Esophagus squamous epithelium (tissue), 5 donors: ENCODE measurements at regions not wholly inside any gene's neighbourhood (a gene's known extent, or its start where the extent isn't known, plus 50 kb on each side); places are given as distances from the start of the nearest gene placed in this dataset.

Experiments used
- DNase-seq: peaks from one replicate; lab custom pipeline; 2025; lab: John Stamatoyannopoulos, UW
- H3K27ac ChIP-seq, 4 donors: fragments of 200-600 bp; sonication (generic); one replicate each; pipeline ENCODE4 v1.5.1; 2016 to 2019; ENCODE audit warnings: mild to moderate bottlenecking in 1 of 4
- H3K27me3 ChIP-seq, 4 donors: fragments of 200-600 bp; sonication (generic); 1 replicate in 3 of 4; 2 replicates in 1 of 4; pipeline versions ENCODE4 v1.5.1 to v1.6.0; 2017 to 2021; ENCODE audit warnings: antibody characterized with exemption in 1 of 4
- H3K36me3 ChIP-seq, 3 donors: fragments of 200-600 bp; sonication (generic); one replicate each; pipeline ENCODE4 v1.5.1; 2016 to 2019
- H3K4me1 ChIP-seq, 3 donors: fragments of 200-600 bp; sonication (generic); one replicate each; pipeline ENCODE4 v1.5.1; 2017 to 2019
- H3K4me3 ChIP-seq, 4 donors: fragments of 200-600 bp; sonication (generic); 1 replicate in 3 of 4; 2 replicates in 1 of 4; pipeline ENCODE4 v1.5.1; 2016 to 2019; ENCODE audit warnings: mild to moderate bottlenecking in 2 of 4, moderate library complexity in 1 of 4
- H3K9me3 ChIP-seq, 3 donors: fragments of 200-600 bp; sonication (generic); one replicate each; pipeline ENCODE4 v1.5.1; 2016 to 2019
- CTCF ChIP-seq, 6 experiments: fragments of 450-650 bp in 4 of 6; fragments of 200-600 bp in 2 of 6; sonication (generic) in 2 of 6; IDR thresholded peaks; one replicate each; pipeline ENCODE4 v1.5.1; 2016 to 2019; ENCODE audit warnings: antibody characterized with exemption in 6 of 6, mild to moderate bottlenecking in 4 of 6, moderate library complexity in 4 of 6
- POLR2A ChIP-seq, 4 donors: fragments of 450-650 bp; IDR thresholded peaks; one replicate each; pipeline ENCODE4 v1.6.1; 2017; ENCODE audit warnings: antibody characterized with exemption in 4 of 4, mild to moderate bottlenecking in 4 of 4, moderate library complexity in 3 of 4
- WGBS, 2 donors: methylation state at CpG; one replicate each; pipeline ENCODE4 v1.1.5; 2018; 5-methylcytosine and 5-hydroxymethylcytosine counted together
- intact Hi-C: fragments of 100-400 bp; cut with DNase I; formaldehyde crosslinking; loops from one replicate; pipeline ENCODE4 v1.15.0; 2022
- donor health status: DM: yes; HTN: yes; CAD: no.

GRCh38 chr9:25548847-25549246 lies 129.4 kb downstream of the TUSC1 start:
- Histone ChIP-seq H3K4me3 (no peak overlapping the region), H3K9me3 (no peaks in the 10 kb centered on the region), H3K36me3 (no peaks in the 10 kb centered on the region), H3K27ac (no peak overlapping the region), H3K4me1 (no peaks in the 10 kb centered on the region), H3K27me3 (no peaks in the 10 kb centered on the region)
- no peak for DNase-seq
- TF ChIP-seq POLR2A (IDR thresholded peaks at IDR 0.05), result no peak
- TF ChIP-seq CTCF (IDR thresholded peaks at IDR 0.05), result no peak
- 71 to 72% methylated on average over 3 of the region's 3 CpGs for WGBS, 2 donors
- intact Hi-C loops, result no loop called here

GRCh38 chr9:25543806-25544205 lies 134.4 kb downstream of the TUSC1 start:
- 83 to 86% methylated on average over 7 of the region's 7 CpGs for WGBS, 2 donors
- no peaks in the 10 kb centered on the region for H3K4me1 ChIP-seq
- no peak overlapping the region for H3K4me3 ChIP-seq
- DNase-seq, result no peak
- no peaks in the 10 kb centered on the region for H3K9me3 ChIP-seq
- intact Hi-C loops, result no loop called here
- H3K27ac ChIP-seq, result no peak overlapping the region
- H3K36me3 ChIP-seq, result no peaks in the 10 kb centered on the region
- TF ChIP-seq CTCF (IDR thresholded peaks at IDR 0.05) (no peak), POLR2A (IDR thresholded peaks at IDR 0.05) (no peak)
- no peaks in the 10 kb centered on the region for H3K27me3 ChIP-seq

- H3K9me3 ChIP-seq, result no peaks in the 10 kb centered on the region
- DNase-seq, result no peak
- TF ChIP-seq POLR2A (IDR thresholded peaks at IDR 0.05), result no peak
- no peak for TF ChIP-seq CTCF (IDR thresholded peaks at IDR 0.05)
- H3K36me3 ChIP-seq, result no peaks in the 10 kb centered on the region
- no peaks in the 10 kb centered on the region for H3K4me1 ChIP-seq
- 84 to 90% methylated on average over 3 to 8 of the region's 8 CpGs for WGBS, 2 donors
- no peak overlapping the region for H3K27ac ChIP-seq
- H3K27me3 ChIP-seq, result no peaks in the 10 kb centered on the region
- H3K4me3 ChIP-seq, result no peak overlapping the region
- intact Hi-C loops, result no loop called here
These were observed 135.9 kb downstream of the TUSC1 start for GRCh38 chr9:25542319-25542718.

GRCh38 chr9:25537808-25538207 lies 140.4 kb downstream of the TUSC1 start:
- Histone ChIP-seq H3K9me3 (no peaks in the 10 kb centered on the region), H3K4me1 (no peaks in the 10 kb centered on the region), H3K36me3 (no peaks in the 10 kb centered on the region), H3K27ac (no peak overlapping the region), H3K27me3 (no peaks in the 10 kb centered on the region), H3K4me3 (peak overlapping the region in 1 of 4 donors; percentile 18)
- intact Hi-C loops, result no loop called here
- 28 to 46% methylated on average over 2 of the region's 2 CpGs for WGBS, 2 donors
- TF ChIP-seq CTCF (IDR thresholded peaks at IDR 0.05) (no peak), POLR2A (IDR thresholded peaks at IDR 0.05) (no peak)
- DNase-seq, result no peak

- no peak for TF ChIP-seq POLR2A (IDR thresholded peaks at IDR 0.05)
- TF ChIP-seq CTCF (IDR thresholded peaks at IDR 0.05), result no peak
- Histone ChIP-seq H3K27me3 (no peaks in the 10 kb centered on the region), H3K9me3 (no peaks in the 10 kb centered on the region), H3K27ac (no peak overlapping the region), H3K36me3 (no peaks in the 10 kb centered on the region), H3K4me3 (no peak overlapping the region), H3K4me1 (no peaks in the 10 kb centered on the region)
- DNase-seq, result no peak
- intact Hi-C loops, result no loop called here
- 52 to 76% methylated on average over 2 of the region's 2 CpGs for WGBS, 2 donors
These were observed 159.0 kb downstream of the TUSC1 start for GRCh38 chr9:25519286-25519685.
